AG04450 (cell line): ENCODE measurements at regions not wholly inside any gene's neighbourhood (a gene's known extent, or its start where the extent isn't known, plus 50 kb on each side); places are given as distances from the start of the nearest gene placed in this dataset.
"Not testable (repeated sequence)": the region's sequence is repeated elsewhere in the genome, so short reads cannot be mapped to it uniquely, and the experiment has no call there.

ENCODE experiments used
- CTCF ChIA-PET: fragments of 300-600, 350-600 bp; formaldehyde crosslinking; extraction: SDS; loops from one replicate; lab custom pipeline; 2022; ENCODE audit warnings: antibody characterized with exemption, inconsistent platforms; lab: Charles Lee
- POLR2A ChIA-PET: fragments of 350-600 bp; formaldehyde crosslinking; extraction: SDS; loops from one replicate; lab custom pipeline; 2021; ENCODE audit warnings: antibody characterized with exemption, inconsistent platforms; lab: Yijun Ruan, JAX
- DNase-seq: peaks from one replicate; pipeline ENCODE4 v3.0.0-alpha.2; 2011; ENCODE audit warnings: low read depth, low spot score
- H3K27ac ChIP-seq: one replicate; pipeline ENCODE4 v1.5.1; 2012; ENCODE audit warnings: low read depth, low read length, control low read depth
- H3K27me3 ChIP-seq: one replicate; pipeline ENCODE4 v1.6.0; 2012; ENCODE audit warnings: low read length; ENCODE audit not compliant: control insufficient read depth, insufficient read depth
- H3K4me3 ChIP-seq: 2 replicates; pipeline ENCODE4 v1.5.1; 2011; ENCODE audit warnings: mild to moderate bottlenecking, low read depth, low read length, control low read depth
- H3K9me3 ChIP-seq: 2 replicates; pipeline ENCODE4 v1.5.1; 2012; ENCODE audit warnings: low read length; ENCODE audit not compliant: control insufficient read depth, insufficient read depth
- CTCF ChIP-seq: IDR thresholded peaks from 2 replicates; pipeline ENCODE4 v1.5.1; 2011; ENCODE audit warnings: low read depth, low read length, control low read depth, inconsistent platforms

DNA sequence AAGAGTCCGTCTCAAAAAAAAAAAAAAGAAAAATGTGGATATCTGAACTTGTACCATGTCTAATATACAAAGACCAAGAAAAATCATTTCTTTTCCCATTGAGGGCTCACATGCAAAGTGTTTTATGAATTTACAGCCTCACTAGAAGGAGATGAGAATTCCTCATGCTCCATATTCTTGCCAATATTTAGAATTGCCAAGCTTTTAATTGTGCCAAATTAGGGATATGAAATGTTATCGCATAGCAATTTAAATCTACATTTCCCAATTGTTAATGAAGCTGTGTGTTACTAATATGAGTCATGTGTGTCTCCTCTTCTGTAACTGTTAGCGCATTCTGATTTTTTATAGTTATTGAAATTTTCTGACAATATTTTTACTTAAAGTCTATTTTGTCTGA, 63.0 kb upstream of the CRYM start:
- Histone ChIP-seq H3K9me3 (no peaks in the 10 kb centered on the region), H3K27ac (no peak overlapping the region), H3K4me3 (no peak overlapping the region), H3K27me3 (no peaks in the 10 kb centered on the region)
- TF ChIP-seq CTCF, result no peak
- POLR2A ChIA-PET, result no interaction called here
- CTCF ChIA-PET, result interaction anchor here (1.6 kb wide), 1 partner anchor 41 kb away, joined by 8 read pairs; no protein-coding TSS in a partner anchor
- no peak for DNase-seq

- H3K27me3 ChIP-seq, result no peaks in the 10 kb centered on the region
- CTCF ChIA-PET, result no interaction called here
- no peak for DNase-seq
- POLR2A ChIA-PET, result no interaction called here
- H3K27ac ChIP-seq, result no peak overlapping the region
- TF ChIP-seq CTCF, result no peak
- no peak overlapping the region for H3K4me3 ChIP-seq
- H3K9me3 ChIP-seq, result no peaks in the 10 kb centered on the region
Observed at GRCh38 chr16:21339941-21340340, 61.9 kb upstream of the CRYM start.

DNA sequence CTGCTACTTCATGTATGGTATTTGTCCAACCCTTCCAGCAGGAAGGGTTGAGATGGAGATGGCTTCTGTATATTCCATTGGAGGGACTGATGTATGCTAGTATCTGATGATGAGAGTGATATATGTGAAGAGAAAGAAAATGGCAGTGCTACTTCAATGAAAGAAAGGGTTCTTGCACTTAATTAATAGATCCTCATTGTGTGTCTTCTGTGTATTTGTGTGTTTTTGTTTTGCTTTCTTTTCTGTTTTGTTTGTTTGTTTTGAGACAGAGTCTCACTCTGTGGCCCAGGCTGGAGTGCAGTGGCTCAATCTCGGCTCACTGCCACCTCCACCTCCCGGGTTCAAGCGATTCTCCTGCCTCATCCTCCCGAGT, 61.2 kb upstream of the CRYM start:
- no peaks in the 10 kb centered on the region for H3K27me3 ChIP-seq
- no peak for DNase-seq
- peaks cover 3% of the 10 kb centered on the region; the same call in 1 of the 2 replicates for H3K9me3 ChIP-seq
- no peak overlapping the region for H3K27ac ChIP-seq
- CTCF ChIA-PET, result no interaction called here
- POLR2A ChIA-PET, result no interaction called here
- no peak for TF ChIP-seq CTCF
- no peak overlapping the region for H3K4me3 ChIP-seq

GRCh38 chr16:21338537-21339268, 60.6 kb upstream of the CRYM start:
- CTCF ChIA-PET, result no interaction called here
- Histone ChIP-seq H3K27ac (no peak overlapping the region), H3K27me3 (no peaks in the 10 kb centered on the region), H3K9me3 (peaks cover 3% of the 10 kb centered on the region; the same call in 1 of the 2 replicates), H3K4me3 (no peak overlapping the region)
- no peak for DNase-seq
- TF ChIP-seq CTCF, result no peak
- POLR2A ChIA-PET, result no interaction called here

DNA sequence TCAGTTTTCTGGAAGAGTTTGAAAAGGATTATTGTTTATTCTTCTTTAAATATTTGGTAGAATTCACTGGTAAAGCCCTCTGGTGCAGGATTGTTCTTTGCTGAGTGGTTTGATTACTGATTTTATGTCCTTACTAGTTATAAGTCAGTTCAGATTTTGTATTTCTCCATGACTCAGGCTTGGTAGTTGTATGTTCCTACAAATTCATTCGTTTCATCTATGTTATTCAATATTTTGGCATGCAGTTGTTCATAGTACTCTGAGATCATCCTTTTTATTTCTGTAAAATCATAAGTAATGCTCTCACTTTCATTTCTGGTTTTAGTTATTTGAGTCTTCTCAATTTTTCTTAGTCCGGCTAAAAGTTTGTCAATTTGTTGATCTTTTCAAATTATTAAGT, 58.1 kb upstream of the CRYM start:
- ChIA-PET POLR2A (no interaction called here), CTCF (no interaction called here)
- H3K9me3 ChIP-seq, result peaks cover 3% of the 10 kb centered on the region; the same call in 1 of the 2 replicates
- no peak for DNase-seq
- no peak for TF ChIP-seq CTCF
- H3K4me3 ChIP-seq, result no peak overlapping the region
- H3K27me3 ChIP-seq, result no peaks in the 10 kb centered on the region
- H3K27ac ChIP-seq, result no peak overlapping the region

GRCh38 chr16:21334188-21335146, 56.4 kb upstream of the CRYM start:
- CTCF ChIA-PET, H3K27ac ChIP-seq, POLR2A ChIA-PET, H3K27me3 ChIP-seq, DNase-seq, H3K9me3 ChIP-seq, H3K4me3 ChIP-seq: not testable (repeated sequence)

DNA sequence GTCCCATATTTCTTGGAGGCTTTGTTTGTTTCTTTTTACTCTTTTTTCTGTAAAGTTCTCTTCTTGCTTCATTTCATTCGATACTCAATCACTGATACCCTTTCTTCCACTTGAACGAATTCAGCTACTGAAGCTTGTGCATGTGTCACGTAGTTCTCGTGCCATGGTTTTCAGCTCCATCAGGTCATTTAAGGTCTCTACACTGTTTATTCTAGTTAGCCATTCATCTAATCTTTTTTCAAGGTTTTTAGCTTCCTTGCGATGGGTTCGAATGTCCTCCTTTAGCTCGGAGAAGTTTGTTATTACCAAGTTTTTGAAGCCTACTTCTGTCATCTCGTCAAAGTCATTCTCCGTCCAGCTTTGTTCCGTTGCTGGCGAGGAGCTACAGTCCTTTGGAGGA, 55.6 kb upstream of the CRYM start:
- H3K4me3 ChIP-seq, H3K9me3 ChIP-seq, POLR2A ChIA-PET, H3K27me3 ChIP-seq, CTCF ChIA-PET, H3K27ac ChIP-seq, DNase-seq: not testable (repeated sequence)
